Smooth muscle cell (in vitro differentiated cells): ENCODE measurements at regions not wholly inside any gene's neighbourhood (a gene's known extent, or its start where the extent isn't known, plus 50 kb on each side); places are given as distances from the start of the nearest gene placed in this dataset.

ENCODE experiments used
- DNase-seq: peaks from one replicate; lab custom pipeline; 2025; ENCODE audit not compliant: unreplicated experiment; lab: John Stamatoyannopoulos, UW
- H2AFZ ChIP-seq: fragments of 200-600 bp; sonication (generic); 2 replicates; pipeline ENCODE4 v1.6.0; 2016; ENCODE audit warnings: antibody characterized with exemption, low read depth, mild to moderate bottlenecking
- H3F3A ChIP-seq: fragments of 200-600 bp; sonication (generic); 2 replicates; pipeline ENCODE4 v1.6.0; 2017; ENCODE audit warnings: antibody characterized with exemption, low read depth
- H3K27ac ChIP-seq: fragments of 200-600 bp; sonication (generic); 2 replicates; pipeline ENCODE4 v1.5.1; 2016; ENCODE audit warnings: low read depth, mild to moderate bottlenecking
- H3K27me3 ChIP-seq: fragments of 200-600 bp; sonication (generic); 2 replicates; pipeline ENCODE4 v1.6.1; 2016; ENCODE audit warnings: low read depth, mild to moderate bottlenecking
- H3K36me3 ChIP-seq: fragments of 200-600 bp; sonication (generic); 2 replicates; pipeline ENCODE4 v1.5.1; 2016; ENCODE audit warnings: low read depth
- H3K4me1 ChIP-seq: fragments of 200-600 bp; sonication (generic); 2 replicates; pipeline ENCODE4 v1.5.1; 2016; ENCODE audit warnings: low read depth
- H3K4me2 ChIP-seq: fragments of 200-600 bp; sonication (generic); 2 replicates; pipeline ENCODE4 v1.6.0; 2016; ENCODE audit warnings: mild to moderate bottlenecking
- H3K4me3 ChIP-seq: fragments of 200-600 bp; sonication (generic); 2 replicates; pipeline ENCODE4 v1.5.1; 2016; ENCODE audit warnings: mild to moderate bottlenecking
- H3K79me2 ChIP-seq: fragments of 200-600 bp; sonication (generic); 2 replicates; pipeline ENCODE4 v1.6.0; 2016; ENCODE audit warnings: low read depth, mild to moderate bottlenecking
- H3K9ac ChIP-seq: fragments of 200-600 bp; sonication (generic); 2 replicates; pipeline ENCODE4 v1.6.0; 2016; ENCODE audit warnings: low read depth
- H3K9me3 ChIP-seq: fragments of 200-600 bp; sonication (generic); replicated peaks from 2 replicates; pipeline ENCODE4 v1.5.1; 2016; ENCODE audit warnings: low read depth
- H4K20me1 ChIP-seq: fragments of 200-600 bp; sonication (generic); 2 replicates; pipeline ENCODE4 v1.6.0; 2016; ENCODE audit warnings: low read depth
- WGBS: methylation state at CpG from one replicate; pipeline ENCODE4 v1.1.7; 2016; ENCODE audit warnings: low lambda C conversion rate; 5-methylcytosine and 5-hydroxymethylcytosine counted together
- TF ChIP-seq, protein P1 (sequence below): fragments of 200-600 bp; sonication (generic); IDR thresholded peaks from 2 replicates; pipeline ENCODE4 v1.5.1; 2017; ENCODE audit warnings: borderline replicate concordance, mild to moderate bottlenecking, antibody characterized with exemption; ENCODE audit not compliant: insufficient read depth, poor library complexity, severe bottlenecking

DNA sequence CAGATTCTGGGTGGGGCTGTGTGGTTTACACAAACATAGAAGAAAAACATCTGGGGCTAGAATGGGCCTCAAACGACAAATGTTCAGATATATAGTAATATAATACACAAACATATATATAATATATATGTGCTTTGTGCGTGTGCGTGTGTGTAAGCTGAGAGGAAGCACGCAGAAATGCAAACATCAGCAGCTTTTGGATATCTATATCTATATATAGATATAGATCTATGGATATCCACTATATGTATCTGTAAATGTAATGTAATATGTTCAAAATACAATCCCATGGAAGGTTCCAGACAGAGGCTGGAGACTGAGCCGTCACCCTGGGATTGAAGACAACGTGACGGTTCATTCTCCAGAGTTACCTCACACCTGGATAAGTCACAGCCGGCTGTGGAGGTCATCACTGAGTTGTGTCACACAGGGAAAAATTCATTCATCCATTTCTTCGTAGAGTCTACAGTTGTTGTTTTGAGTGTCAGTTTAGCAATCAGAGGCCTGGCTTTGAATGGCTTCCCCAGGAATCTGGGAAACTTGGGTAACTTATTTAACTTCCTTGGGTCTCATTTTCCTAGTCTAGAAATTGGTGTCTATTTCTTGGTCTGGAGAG, 123.0 kb upstream of the CPEB4 start:
- H3K4me1 ChIP-seq = peaks cover 11% of the 10 kb centered on the region
- H3K4me3 ChIP-seq = no peak overlapping the region
- H3K79me2 ChIP-seq = no peaks in the 10 kb centered on the region
- H3F3A ChIP-seq = no peaks in the 10 kb centered on the region
- no peak for DNase-seq
- H3K4me2 ChIP-seq = peak overlapping the region; percentile 11
- TF ChIP-seq, protein P1, sequence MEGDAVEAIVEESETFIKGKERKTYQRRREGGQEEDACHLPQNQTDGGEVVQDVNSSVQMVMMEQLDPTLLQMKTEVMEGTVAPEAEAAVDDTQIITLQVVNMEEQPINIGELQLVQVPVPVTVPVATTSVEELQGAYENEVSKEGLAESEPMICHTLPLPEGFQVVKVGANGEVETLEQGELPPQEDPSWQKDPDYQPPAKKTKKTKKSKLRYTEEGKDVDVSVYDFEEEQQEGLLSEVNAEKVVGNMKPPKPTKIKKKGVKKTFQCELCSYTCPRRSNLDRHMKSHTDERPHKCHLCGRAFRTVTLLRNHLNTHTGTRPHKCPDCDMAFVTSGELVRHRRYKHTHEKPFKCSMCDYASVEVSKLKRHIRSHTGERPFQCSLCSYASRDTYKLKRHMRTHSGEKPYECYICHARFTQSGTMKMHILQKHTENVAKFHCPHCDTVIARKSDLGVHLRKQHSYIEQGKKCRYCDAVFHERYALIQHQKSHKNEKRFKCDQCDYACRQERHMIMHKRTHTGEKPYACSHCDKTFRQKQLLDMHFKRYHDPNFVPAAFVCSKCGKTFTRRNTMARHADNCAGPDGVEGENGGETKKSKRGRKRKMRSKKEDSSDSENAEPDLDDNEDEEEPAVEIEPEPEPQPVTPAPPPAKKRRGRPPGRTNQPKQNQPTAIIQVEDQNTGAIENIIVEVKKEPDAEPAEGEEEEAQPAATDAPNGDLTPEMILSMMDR = no peak
- H3K9me3 ChIP-seq = no peaks in the 10 kb centered on the region
- no peak overlapping the region for H2AFZ ChIP-seq
- no peaks in the 10 kb centered on the region for H3K36me3 ChIP-seq
- peak overlapping the region; percentile 93 for H3K27ac ChIP-seq
- H3K27me3 ChIP-seq = no peaks in the 10 kb centered on the region
- WGBS = 81% methylated on average over 9 of the region's 9 CpGs
- H4K20me1 ChIP-seq = no peaks in the 10 kb centered on the region
- peak overlapping the region; percentile 76 for H3K9ac ChIP-seq

DNA sequence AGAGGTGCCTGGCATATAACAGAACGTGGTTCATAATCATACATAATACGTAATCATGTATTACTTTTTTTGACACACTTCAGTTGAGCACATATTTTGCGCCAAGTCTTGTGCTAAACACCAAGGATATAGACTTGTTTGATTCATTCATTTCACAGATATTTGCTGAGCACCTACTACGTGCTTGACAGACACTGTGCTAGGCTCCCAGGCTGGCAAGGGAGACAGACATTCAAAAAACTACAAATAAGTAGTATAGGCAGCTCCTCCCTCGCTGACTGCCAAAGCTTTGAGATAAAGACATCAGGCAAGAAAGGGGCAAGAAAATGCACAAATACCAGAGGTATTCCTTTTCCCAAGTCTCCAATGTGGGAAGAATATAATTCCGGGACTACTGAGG, 122.5 kb upstream of the CPEB4 start:
- no peaks in the 10 kb centered on the region for H3K9me3 ChIP-seq
- no peaks in the 10 kb centered on the region for H3F3A ChIP-seq
- no peaks in the 10 kb centered on the region for H3K27me3 ChIP-seq
- H3K9ac ChIP-seq = peak overlapping the region; percentile 22
- no peak overlapping the region for H2AFZ ChIP-seq
- 79% methylated on average over 6 of the region's 6 CpGs for WGBS
- TF ChIP-seq, protein P1 = no peak
- H3K36me3 ChIP-seq = no peaks in the 10 kb centered on the region
- H3K4me1 ChIP-seq = peaks cover 11% of the 10 kb centered on the region
- H3K27ac ChIP-seq = peak overlapping the region; percentile 93
- H3K4me3 ChIP-seq = no peak overlapping the region
- no peak overlapping the region for H3K4me2 ChIP-seq
- no peaks in the 10 kb centered on the region for H3K79me2 ChIP-seq
- H4K20me1 ChIP-seq = no peaks in the 10 kb centered on the region
- DNase-seq = no peak

DNA sequence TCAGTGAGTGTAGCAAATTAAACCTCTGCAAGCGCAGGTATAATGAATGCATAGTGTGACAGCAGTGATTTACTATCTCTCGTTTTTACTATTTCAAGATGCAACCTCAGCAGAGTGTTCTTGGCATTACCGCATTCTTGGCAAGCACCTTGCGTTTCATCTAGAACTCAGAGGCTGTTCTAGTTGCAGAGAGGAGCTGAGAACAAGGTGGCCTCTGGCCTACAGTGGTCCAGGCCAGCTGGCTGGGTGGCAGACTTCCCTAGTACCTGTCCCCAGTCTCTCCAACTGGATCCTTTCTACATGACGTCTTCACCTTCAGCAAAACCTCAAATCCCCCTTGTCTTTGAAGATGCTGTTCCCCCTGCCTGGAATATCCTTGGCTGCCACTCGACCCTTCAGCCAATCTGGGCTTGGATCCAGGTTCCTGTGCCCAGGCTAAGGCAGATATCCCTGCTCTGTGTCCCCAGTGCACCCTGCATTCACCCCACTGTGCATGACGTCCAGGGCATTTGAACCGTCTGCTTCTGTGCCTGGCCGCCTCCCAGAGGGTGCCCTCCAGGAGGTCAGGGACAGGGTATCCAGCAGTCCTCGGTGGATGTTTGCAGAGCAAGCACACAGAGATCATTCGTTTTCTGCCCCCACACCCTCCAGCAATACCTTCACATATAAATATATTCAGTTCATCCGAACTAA, 120.4 kb upstream of the CPEB4 start:
- 91% methylated on average over 12 of the region's 12 CpGs for WGBS
- Histone ChIP-seq H3K4me1 (peaks cover 20% of the 10 kb centered on the region), H3K27me3 (no peaks in the 10 kb centered on the region), H4K20me1 (no peaks in the 10 kb centered on the region), H3K9ac (no peak overlapping the region), H3K36me3 (no peaks in the 10 kb centered on the region), H3F3A (no peaks in the 10 kb centered on the region), H3K79me2 (no peaks in the 10 kb centered on the region), H2AFZ (no peak overlapping the region), H3K4me3 (no peak overlapping the region), H3K4me2 (no peak overlapping the region), H3K9me3 (no peaks in the 10 kb centered on the region), H3K27ac (no peak overlapping the region)
- TF ChIP-seq, protein P1 = no peak
- DNase-seq = no peak
